ENCODE measurements at regions not wholly inside any gene's neighbourhood (a gene's known extent, or its start where the extent isn't known, plus 50 kb on each side); places are given as distances from the start of the nearest gene placed in this dataset.

DNA sequence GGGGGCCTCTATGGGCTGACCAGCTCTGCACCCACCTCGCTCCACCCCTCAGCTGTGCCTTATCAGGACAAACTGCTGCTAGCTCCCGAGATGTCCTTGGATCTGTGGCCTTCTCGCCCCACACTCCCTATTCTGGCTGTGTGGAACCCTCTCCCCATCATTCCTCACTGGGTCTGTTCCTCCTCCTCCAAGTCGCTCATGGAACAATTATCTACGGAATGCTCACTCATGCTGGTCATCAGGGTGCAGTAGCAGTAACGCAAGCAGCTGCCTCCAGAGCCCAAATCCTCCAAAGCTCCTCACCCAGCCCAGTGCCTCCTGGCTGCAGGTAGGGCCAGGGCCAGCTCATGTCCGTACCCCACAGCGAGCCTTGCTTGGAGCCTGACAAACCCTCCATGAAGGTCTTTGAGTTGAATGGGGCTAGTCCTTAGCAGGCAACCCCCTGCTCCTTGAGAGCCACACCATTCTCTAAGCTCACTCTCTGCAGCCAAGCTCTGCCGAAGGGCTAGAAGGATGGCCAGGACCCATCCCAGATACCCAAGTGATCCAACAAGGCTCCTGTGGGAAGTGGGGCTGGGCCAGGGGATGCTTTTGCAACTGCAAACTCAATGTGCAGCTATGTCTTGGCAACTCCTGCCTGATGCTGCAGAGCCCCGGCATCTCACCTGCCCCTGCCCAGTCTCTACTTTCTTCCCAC lies 977.8 kb downstream of the TBC1D22A start:
- H3K27me3 Mint-ChIP-seq = peaks cover 5% of the 10 kb centered on the region
- H3K27ac Mint-ChIP-seq = peak overlapping the region; percentile 8
- Histone ChIP-seq H2AFZ (ENCODE audit: insufficient read depth, low read depth, low read length, poor library complexity, severe bottlenecking) (no peak overlapping the region), H3K27me3 (replicated peaks in 1 of 4; ENCODE audit: control extremely low read depth in 1 of 4, control insufficient read depth in 3 of 4, insufficient read depth in 4 of 4, low read length in 3 of 4) (no peaks in the 10 kb centered on the region), H3K27ac (ENCODE audit: low read length in 2 of 2) (no peak overlapping the region), H3K9me3 (ENCODE audit: control extremely low read depth in 1 of 3, control insufficient read depth in 2 of 3, insufficient read depth in 1 of 3, low read length in 2 of 3) (no peaks in the 10 kb centered on the region), H3K4me1 (ENCODE audit: control insufficient read depth in 2 of 2, insufficient read depth in 2 of 2, low read length in 2 of 2) (no peaks in the 10 kb centered on the region), H3K4me3 (ENCODE audit: control extremely low read depth in 1 of 5, extremely low read depth in 1 of 5, insufficient read depth in 1 of 5, low read depth in 2 of 5, low read length in 4 of 5) (no peak overlapping the region), H3K79me2 (ENCODE audit: control insufficient read depth, insufficient read depth, low read length) (no peaks in the 10 kb centered on the region), H3K4me2 (replicated peaks; ENCODE audit: low read depth, low read length, poor library complexity, severe bottlenecking) (no peak overlapping the region), H4K20me1 (ENCODE audit: control insufficient read depth, insufficient read depth, low read length, poor library complexity, severe bottlenecking) (no peaks in the 10 kb centered on the region), H3K9ac (ENCODE audit: low read length) (no peak overlapping the region), H3K36me3 (replicated peaks in 1 of 2; ENCODE audit: control extremely low read depth in 1 of 2, control insufficient read depth in 1 of 2, extremely low read depth in 1 of 2, insufficient read depth in 2 of 2, low read length in 1 of 2) (no peaks in the 10 kb centered on the region)
- POLR2A ChIA-PET = no interaction called here
- H3K9me3 Mint-ChIP-seq (ENCODE audit: insufficient read depth) = no peaks in the 10 kb centered on the region
- intact Hi-C loops (cut with micrococcal nuclease) = no loop called here
- TF ChIP-seq, protein P1, sequence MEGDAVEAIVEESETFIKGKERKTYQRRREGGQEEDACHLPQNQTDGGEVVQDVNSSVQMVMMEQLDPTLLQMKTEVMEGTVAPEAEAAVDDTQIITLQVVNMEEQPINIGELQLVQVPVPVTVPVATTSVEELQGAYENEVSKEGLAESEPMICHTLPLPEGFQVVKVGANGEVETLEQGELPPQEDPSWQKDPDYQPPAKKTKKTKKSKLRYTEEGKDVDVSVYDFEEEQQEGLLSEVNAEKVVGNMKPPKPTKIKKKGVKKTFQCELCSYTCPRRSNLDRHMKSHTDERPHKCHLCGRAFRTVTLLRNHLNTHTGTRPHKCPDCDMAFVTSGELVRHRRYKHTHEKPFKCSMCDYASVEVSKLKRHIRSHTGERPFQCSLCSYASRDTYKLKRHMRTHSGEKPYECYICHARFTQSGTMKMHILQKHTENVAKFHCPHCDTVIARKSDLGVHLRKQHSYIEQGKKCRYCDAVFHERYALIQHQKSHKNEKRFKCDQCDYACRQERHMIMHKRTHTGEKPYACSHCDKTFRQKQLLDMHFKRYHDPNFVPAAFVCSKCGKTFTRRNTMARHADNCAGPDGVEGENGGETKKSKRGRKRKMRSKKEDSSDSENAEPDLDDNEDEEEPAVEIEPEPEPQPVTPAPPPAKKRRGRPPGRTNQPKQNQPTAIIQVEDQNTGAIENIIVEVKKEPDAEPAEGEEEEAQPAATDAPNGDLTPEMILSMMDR (IDR thresholded peaks at IDR 0.05) = no peak
- TF ChIP-seq EZH2 (IDR thresholded peaks at IDR 0.05; ENCODE audit: borderline replicate concordance, insufficient read depth, low read depth, low read length, poor library complexity, severe bottlenecking) = no peak
- H3K4me3 Mint-ChIP-seq = no peak overlapping the region
- H3K4me1 Mint-ChIP-seq = no peaks in the 10 kb centered on the region
- DNase-seq (no peak), ATAC-seq (ENCODE audit: low read depth) (no peak)
- CTCF ChIA-PET = interaction anchor here (1.2 kb wide), 1 partner anchor 752 kb away, joined by 3 read pairs; no protein-coding TSS in a partner anchor
- WGBS (ENCODE audit: insufficient coverage) = 83% methylated on average over 10 of the region's 10 CpGs

DNA sequence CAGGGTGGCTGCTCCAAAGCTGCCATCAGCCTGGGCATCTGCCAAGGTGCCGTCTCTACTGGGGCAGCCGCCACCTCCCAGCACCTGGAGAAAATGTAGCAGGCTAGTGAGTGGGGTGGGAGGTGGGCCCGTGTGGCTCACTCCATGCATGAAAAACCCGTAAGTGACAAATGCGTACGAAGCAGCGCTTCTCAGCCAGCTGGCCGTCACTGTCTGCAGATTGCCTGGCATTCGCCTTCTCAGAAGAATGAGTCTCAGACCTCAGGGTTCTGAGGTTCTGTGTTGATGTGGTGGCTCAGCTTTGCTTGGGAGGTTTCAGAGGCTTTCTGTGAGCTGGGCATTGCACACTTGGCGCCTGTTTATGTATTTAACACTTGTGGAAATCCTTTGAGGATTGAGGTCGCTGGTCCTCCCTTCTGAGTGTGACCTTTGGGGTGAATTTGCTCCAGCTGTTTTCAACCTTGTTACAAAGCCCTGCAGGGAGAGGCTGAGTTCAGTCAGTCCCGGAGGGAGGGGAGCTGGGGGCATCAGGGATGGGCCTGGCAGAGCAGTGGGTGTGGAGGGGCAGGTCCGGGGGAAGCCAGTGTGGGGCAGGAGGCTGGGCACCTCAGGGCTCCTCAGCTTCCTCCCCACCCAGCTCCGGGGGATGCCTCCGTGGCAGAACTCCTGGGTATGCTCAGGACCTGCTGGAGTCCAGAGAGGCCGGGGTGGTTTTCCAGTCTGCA lies 977.0 kb downstream of the TBC1D22A start:
- ChIA-PET CTCF (no interaction called here), POLR2A (no interaction called here)
- no peaks in the 10 kb centered on the region for H3K79me2 ChIP-seq (ENCODE audit: control insufficient read depth, insufficient read depth, low read length)
- H3K36me3 ChIP-seq (replicated peaks in 1 of 2; ENCODE audit: control extremely low read depth in 1 of 2, control insufficient read depth in 1 of 2, extremely low read depth in 1 of 2, insufficient read depth in 2 of 2, low read length in 1 of 2) = no peaks in the 10 kb centered on the region
- DNase-seq = no peak
- Mint-ChIP-seq H3K27ac (no peak overlapping the region), H3K4me3 (no peak overlapping the region), H3K9me3 (ENCODE audit: insufficient read depth) (no peaks in the 10 kb centered on the region), H3K4me1 (no peaks in the 10 kb centered on the region), H3K27me3 (peaks cover 3% of the 10 kb centered on the region)
- no peak for TF ChIP-seq EZH2 (IDR thresholded peaks at IDR 0.05; ENCODE audit: borderline replicate concordance, insufficient read depth, low read depth, low read length, poor library complexity, severe bottlenecking)
- TF ChIP-seq, protein P1 (IDR thresholded peaks at IDR 0.05) = no peak
- no peaks in the 10 kb centered on the region for H4K20me1 ChIP-seq (ENCODE audit: control insufficient read depth, insufficient read depth, low read length, poor library complexity, severe bottlenecking)
- intact Hi-C loops (cut with micrococcal nuclease) = no loop called here
- no peak overlapping the region for H3K4me2 ChIP-seq (replicated peaks; ENCODE audit: low read depth, low read length, poor library complexity, severe bottlenecking)
- WGBS (ENCODE audit: insufficient coverage) = 81% methylated on average over 15 of the region's 16 CpGs
- no peaks in the 10 kb centered on the region for H3K4me1 ChIP-seq (ENCODE audit: control insufficient read depth in 2 of 2, insufficient read depth in 2 of 2, low read length in 2 of 2)
- H3K27me3 ChIP-seq (replicated peaks in 1 of 4; ENCODE audit: control extremely low read depth in 1 of 4, control insufficient read depth in 3 of 4, insufficient read depth in 4 of 4, low read length in 3 of 4) = no peaks in the 10 kb centered on the region
- no peak for ATAC-seq (ENCODE audit: low read depth)
- H2AFZ ChIP-seq (ENCODE audit: insufficient read depth, low read depth, low read length, poor library complexity, severe bottlenecking) = no peak overlapping the region
- H3K27ac ChIP-seq (ENCODE audit: low read length in 2 of 2) = no peak overlapping the region
- no peak overlapping the region for H3K9ac ChIP-seq (ENCODE audit: low read length)
- no peak overlapping the region for H3K4me3 ChIP-seq (ENCODE audit: control extremely low read depth in 1 of 5, extremely low read depth in 1 of 5, insufficient read depth in 1 of 5, low read depth in 2 of 5, low read length in 4 of 5)
- H3K9me3 ChIP-seq (ENCODE audit: control extremely low read depth in 1 of 3, control insufficient read depth in 2 of 3, insufficient read depth in 1 of 3, low read length in 2 of 3) = no peaks in the 10 kb centered on the region
